Progenitor cell of endocrine pancreas (in vitro differentiated cells): ENCODE measurements at regions not wholly inside any gene's neighbourhood (a gene's known extent, or its start where the extent isn't known, plus 50 kb on each side); places are given as distances from the start of the nearest gene placed in this dataset.

Experiments used
- DNase-seq: peaks from one replicate; pipeline ENCODE4 v3.0.0; 2021; ENCODE audit warnings: low spot score; ENCODE audit not compliant: unreplicated experiment
- H3K27ac Mint-ChIP-seq: 2 replicates; pipeline ENCODE4 v1.8.0; 2021; ENCODE audit warnings: mild to moderate bottlenecking, moderate library complexity, mixed read lengths
- H3K27me3 Mint-ChIP-seq: 2 replicates; pipeline ENCODE4 v1.8.0; 2021; ENCODE audit warnings: mixed read lengths
- H3K36me3 Mint-ChIP-seq: 2 replicates; pipeline ENCODE4 v1.8.0; 2022; ENCODE audit warnings: mixed read lengths; ENCODE audit not compliant: insufficient read depth
- H3K4me1 Mint-ChIP-seq: 2 replicates; pipeline ENCODE4 v1.8.0; 2021; ENCODE audit warnings: low read depth, mixed read lengths
- H3K4me3 Mint-ChIP-seq: 2 replicates; pipeline ENCODE4 v1.8.0; 2021; ENCODE audit warnings: low read depth, mild to moderate bottlenecking, moderate library complexity, mixed read lengths
- H3K9me3 Mint-ChIP-seq: 2 replicates; pipeline ENCODE4 v1.8.0; 2021; ENCODE audit warnings: low read depth, mixed read lengths
- TF ChIP-seq, protein P1 (sequence below): fragments of 200-600 bp; sonication (generic); IDR thresholded peaks from one replicate; pipeline ENCODE4 v1.5.0; 2021; ENCODE audit warnings: antibody characterized with exemption, mild to moderate bottlenecking; ENCODE audit not compliant: unreplicated experiment

GRCh38 chr4:148822572-148823418, 380.6 kb upstream of the NR3C2 start:
- no peaks in the 10 kb centered on the region for H3K36me3 Mint-ChIP-seq
- no peak overlapping the region for H3K27ac Mint-ChIP-seq
- no peak for DNase-seq
- no peaks in the 10 kb centered on the region for H3K4me1 Mint-ChIP-seq
- no peaks in the 10 kb centered on the region for H3K9me3 Mint-ChIP-seq
- no peak overlapping the region for H3K4me3 Mint-ChIP-seq
- no peaks in the 10 kb centered on the region for H3K27me3 Mint-ChIP-seq
- TF ChIP-seq, protein P1, sequence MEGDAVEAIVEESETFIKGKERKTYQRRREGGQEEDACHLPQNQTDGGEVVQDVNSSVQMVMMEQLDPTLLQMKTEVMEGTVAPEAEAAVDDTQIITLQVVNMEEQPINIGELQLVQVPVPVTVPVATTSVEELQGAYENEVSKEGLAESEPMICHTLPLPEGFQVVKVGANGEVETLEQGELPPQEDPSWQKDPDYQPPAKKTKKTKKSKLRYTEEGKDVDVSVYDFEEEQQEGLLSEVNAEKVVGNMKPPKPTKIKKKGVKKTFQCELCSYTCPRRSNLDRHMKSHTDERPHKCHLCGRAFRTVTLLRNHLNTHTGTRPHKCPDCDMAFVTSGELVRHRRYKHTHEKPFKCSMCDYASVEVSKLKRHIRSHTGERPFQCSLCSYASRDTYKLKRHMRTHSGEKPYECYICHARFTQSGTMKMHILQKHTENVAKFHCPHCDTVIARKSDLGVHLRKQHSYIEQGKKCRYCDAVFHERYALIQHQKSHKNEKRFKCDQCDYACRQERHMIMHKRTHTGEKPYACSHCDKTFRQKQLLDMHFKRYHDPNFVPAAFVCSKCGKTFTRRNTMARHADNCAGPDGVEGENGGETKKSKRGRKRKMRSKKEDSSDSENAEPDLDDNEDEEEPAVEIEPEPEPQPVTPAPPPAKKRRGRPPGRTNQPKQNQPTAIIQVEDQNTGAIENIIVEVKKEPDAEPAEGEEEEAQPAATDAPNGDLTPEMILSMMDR = no peak

DNA sequence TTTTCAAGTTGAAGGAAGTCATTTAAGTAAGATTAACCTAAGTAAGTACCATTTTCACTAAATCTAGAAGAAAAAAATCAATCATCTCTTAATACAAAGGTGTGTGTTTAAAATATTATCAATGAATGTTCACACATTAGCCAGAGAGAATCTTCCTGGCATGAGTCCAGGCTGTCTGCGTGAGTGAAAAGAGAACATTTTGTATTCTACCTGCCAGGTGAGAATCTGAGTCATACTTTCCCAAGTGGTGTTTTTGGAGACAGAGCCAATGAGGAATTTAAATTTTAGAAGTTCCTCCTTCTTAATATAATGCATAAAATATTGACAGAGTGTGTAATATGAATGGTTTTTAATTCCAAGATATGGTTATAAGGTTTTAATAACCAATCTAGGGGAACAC, 371.8 kb upstream of the NR3C2 start:
- Mint-ChIP-seq H3K27ac (no peak overlapping the region), H3K36me3 (no peaks in the 10 kb centered on the region), H3K9me3 (peaks cover 5% of the 10 kb centered on the region), H3K27me3 (peaks cover 3% of the 10 kb centered on the region), H3K4me3 (no peak overlapping the region), H3K4me1 (no peaks in the 10 kb centered on the region)
- TF ChIP-seq, protein P1 = no peak
- DNase-seq = no peak

DNA sequence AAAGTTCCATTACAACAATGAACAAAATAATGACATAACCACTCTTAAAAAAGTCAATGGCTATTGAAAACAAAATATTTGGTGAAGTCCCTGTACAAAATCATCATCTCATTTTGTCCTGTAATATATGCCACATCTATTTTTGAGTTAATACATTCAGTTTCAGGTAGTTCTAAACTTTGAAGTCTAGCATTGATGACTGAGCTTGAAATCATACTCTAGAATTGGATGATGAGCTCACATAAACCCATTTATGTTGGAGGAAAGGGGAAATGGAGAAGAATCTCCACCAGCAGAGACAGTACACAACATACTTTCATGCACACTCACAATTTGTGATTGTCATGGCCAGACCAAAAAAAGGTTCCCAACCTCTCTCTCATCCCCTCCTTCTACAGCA, 371.1 kb upstream of the NR3C2 start:
- TF ChIP-seq, protein P1 = no peak
- no peaks in the 10 kb centered on the region for H3K4me1 Mint-ChIP-seq

GRCh38 chr4:148812101-148812500, 369.9 kb upstream of the NR3C2 start:
- Mint-ChIP-seq H3K9me3 (peaks cover 3% of the 10 kb centered on the region), H3K36me3 (no peaks in the 10 kb centered on the region), H3K27me3 (peaks cover 3% of the 10 kb centered on the region), H3K4me3 (no peak overlapping the region), H3K27ac (no peak overlapping the region), H3K4me1 (no peaks in the 10 kb centered on the region)
- TF ChIP-seq, protein P1 = no peak
- DNase-seq = no peak

More for the DNA sequence above, 371.1 kb upstream of the NR3C2 start:
- no peak overlapping the region for H3K4me3 Mint-ChIP-seq
- H3K36me3 Mint-ChIP-seq = no peaks in the 10 kb centered on the region
- DNase-seq = no peak
- H3K27ac Mint-ChIP-seq = no peak overlapping the region
- H3K27me3 Mint-ChIP-seq = peaks cover 3% of the 10 kb centered on the region
- peaks cover 5% of the 10 kb centered on the region for H3K9me3 Mint-ChIP-seq

- TF ChIP-seq, protein P1 = no peak
- H3K36me3 Mint-ChIP-seq = no peaks in the 10 kb centered on the region
- H3K27me3 Mint-ChIP-seq = peaks cover 3% of the 10 kb centered on the region
- DNase-seq = no peak
- H3K4me1 Mint-ChIP-seq = no peaks in the 10 kb centered on the region
- no peak overlapping the region for H3K4me3 Mint-ChIP-seq
- H3K27ac Mint-ChIP-seq = no peak overlapping the region
- peaks cover 3% of the 10 kb centered on the region for H3K9me3 Mint-ChIP-seq
Observed at GRCh38 chr4:148810461-148810860, 368.2 kb upstream of the NR3C2 start.
